ENCODE measurements at regions not wholly inside any gene's neighbourhood (a gene's known extent, or its start where the extent isn't known, plus 50 kb on each side); places are given as distances from the start of the nearest gene placed in this dataset.

GRCh38 chr4:34643476-34643875, 1600.8 kb downstream of the ARAP2 start:
- Histone ChIP-seq H3K27ac (ENCODE audit: low read length) (no peak overlapping the region), H3K36me3 (ENCODE audit: control insufficient read depth in 2 of 2, extremely low read depth in 1 of 2, insufficient read depth in 1 of 2, low read length in 1 of 2) (no peaks in the 10 kb centered on the region), H3K9me3 (no peaks in the 10 kb centered on the region), H3K4me3 (ENCODE audit: control insufficient read depth in 1 of 2, extremely low read depth in 1 of 2, low read length in 1 of 2) (no peak overlapping the region), H3K4me1 (ENCODE audit: control insufficient read depth in 1 of 2, extremely low read depth in 1 of 2, insufficient read depth in 2 of 2, low read length in 2 of 2) (no peaks in the 10 kb centered on the region), H3K27me3 (replicated peaks in 1 of 2; ENCODE audit: control insufficient read depth in 2 of 2, extremely low read depth in 1 of 2, insufficient read depth in 2 of 2, low read length in 1 of 2) (no peaks in the 10 kb centered on the region)
- Mint-ChIP-seq H3K9me3 (peaks cover 18 to 37% (median 25%) of the 10 kb centered on the region in 3 donors), H3K4me1 (no peaks in the 10 kb centered on the region), H3K36me3 (no peaks in the 10 kb centered on the region), H3K4me3 (no peak overlapping the region), H3K27ac (no peak overlapping the region), H3K27me3 (no peaks in the 10 kb centered on the region)
- ChIA-PET POLR2A (no interaction called here), CTCF (no interaction called here)
- no CpG with 5 or more reads among the region's 1 CpG for WGBS (ENCODE audit: insufficient coverage)
- ATAC-seq (replicated peaks in 1 of 4) (no peak), DNase-seq (no peak)

DNA sequence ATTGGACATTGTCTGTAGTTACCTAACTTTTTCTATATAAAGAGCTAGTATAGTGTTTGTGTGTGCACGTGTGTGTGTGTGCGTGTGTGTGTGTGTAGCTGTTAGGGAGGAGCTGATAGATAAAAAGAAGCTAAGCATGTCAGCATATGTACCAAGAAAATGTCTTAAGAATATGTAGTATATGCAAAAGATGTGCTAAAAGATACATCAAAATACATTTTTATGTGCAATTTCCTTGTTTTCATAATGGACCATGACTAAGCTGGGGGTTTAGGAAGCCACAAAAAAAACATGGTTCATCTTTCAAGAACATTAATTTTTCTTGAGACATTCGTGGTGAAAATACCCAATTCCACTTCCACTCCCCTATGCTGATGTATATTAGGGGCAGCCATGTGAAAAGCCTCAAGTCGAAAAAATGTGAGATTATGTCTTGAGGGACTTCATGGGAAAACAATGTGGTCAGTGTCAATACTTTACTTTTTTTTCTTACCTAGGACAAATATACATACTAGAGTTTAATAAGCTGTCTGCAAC, 1599.7 kb downstream of the ARAP2 start:
- CTCF ChIA-PET: no interaction called here
- Histone ChIP-seq H3K4me3 (ENCODE audit: control insufficient read depth in 1 of 2, extremely low read depth in 1 of 2, low read length in 1 of 2) (no peak overlapping the region), H3K4me1 (ENCODE audit: control insufficient read depth in 1 of 2, extremely low read depth in 1 of 2, insufficient read depth in 2 of 2, low read length in 2 of 2) (no peaks in the 10 kb centered on the region), H3K27me3 (replicated peaks in 1 of 2; ENCODE audit: control insufficient read depth in 2 of 2, extremely low read depth in 1 of 2, insufficient read depth in 2 of 2, low read length in 1 of 2) (no peaks in the 10 kb centered on the region), H3K9me3 (no peaks in the 10 kb centered on the region), H3K27ac (ENCODE audit: low read length) (no peak overlapping the region), H3K36me3 (ENCODE audit: control insufficient read depth in 2 of 2, extremely low read depth in 1 of 2, insufficient read depth in 1 of 2, low read length in 1 of 2) (no peaks in the 10 kb centered on the region)
- H3K4me1 Mint-ChIP-seq: no peaks in the 10 kb centered on the region
- ATAC-seq (replicated peaks in 1 of 4): no peak
- no peak for DNase-seq
- no peak overlapping the region for H3K4me3 Mint-ChIP-seq
- no peaks in the 10 kb centered on the region for H3K27me3 Mint-ChIP-seq
- H3K9me3 Mint-ChIP-seq: peaks cover 13 to 38% (median 25%) of the 10 kb centered on the region in 3 donors
- H3K36me3 Mint-ChIP-seq: no peaks in the 10 kb centered on the region
- WGBS (ENCODE audit: insufficient coverage): no CpG with 5 or more reads among the region's 4 CpGs
- H3K27ac Mint-ChIP-seq: no peak overlapping the region
- POLR2A ChIA-PET: no interaction called here

DNA sequence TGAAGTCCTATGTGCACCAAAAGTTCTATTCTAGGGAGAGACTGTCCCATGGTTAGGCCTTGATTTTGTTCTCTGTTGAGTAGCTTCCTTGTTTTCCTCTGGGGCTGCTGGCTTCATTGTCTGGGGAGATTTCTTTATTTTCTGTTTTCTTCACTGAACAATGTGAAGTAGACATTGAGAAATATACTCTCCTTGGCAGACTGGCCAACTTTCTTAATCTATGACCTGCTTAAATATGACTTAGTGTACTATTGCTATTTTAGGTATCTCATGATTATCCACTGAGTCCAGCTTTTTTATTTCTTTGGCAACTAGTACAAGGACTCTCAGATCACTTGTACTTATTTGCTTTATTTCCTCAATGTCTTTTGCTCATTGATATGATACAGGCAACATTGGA, 1594.6 kb downstream of the ARAP2 start:
- no peak overlapping the region for H3K27ac ChIP-seq (ENCODE audit: low read length)
- POLR2A ChIA-PET: interaction anchor here in 1 of 2 donors (0.7 kb wide), 1 partner anchor 296 kb away, joined by 7 read pairs; no protein-coding TSS in a partner anchor
- no peak overlapping the region for H3K4me3 Mint-ChIP-seq
- no peak for DNase-seq
- H3K36me3 ChIP-seq (ENCODE audit: control insufficient read depth in 2 of 2, extremely low read depth in 1 of 2, insufficient read depth in 1 of 2, low read length in 1 of 2): no peaks in the 10 kb centered on the region
- H3K9me3 ChIP-seq: no peaks in the 10 kb centered on the region
- no peaks in the 10 kb centered on the region for H3K4me1 ChIP-seq (ENCODE audit: control insufficient read depth in 1 of 2, extremely low read depth in 1 of 2, insufficient read depth in 2 of 2, low read length in 2 of 2)
- H3K27ac Mint-ChIP-seq: no peak overlapping the region
- CTCF ChIA-PET: no interaction called here
- no peaks in the 10 kb centered on the region for H3K36me3 Mint-ChIP-seq
- H3K4me1 Mint-ChIP-seq: no peaks in the 10 kb centered on the region
- H3K27me3 ChIP-seq (replicated peaks in 1 of 2; ENCODE audit: control insufficient read depth in 2 of 2, extremely low read depth in 1 of 2, insufficient read depth in 2 of 2, low read length in 1 of 2): no peaks in the 10 kb centered on the region
- no peak overlapping the region for H3K4me3 ChIP-seq (ENCODE audit: control insufficient read depth in 1 of 2, extremely low read depth in 1 of 2, low read length in 1 of 2)
- no peak for ATAC-seq (replicated peaks in 1 of 4)
- H3K9me3 Mint-ChIP-seq: peaks cover 6 to 22% (median 9%) of the 10 kb centered on the region in 3 donors
- H3K27me3 Mint-ChIP-seq: no peaks in the 10 kb centered on the region

DNA sequence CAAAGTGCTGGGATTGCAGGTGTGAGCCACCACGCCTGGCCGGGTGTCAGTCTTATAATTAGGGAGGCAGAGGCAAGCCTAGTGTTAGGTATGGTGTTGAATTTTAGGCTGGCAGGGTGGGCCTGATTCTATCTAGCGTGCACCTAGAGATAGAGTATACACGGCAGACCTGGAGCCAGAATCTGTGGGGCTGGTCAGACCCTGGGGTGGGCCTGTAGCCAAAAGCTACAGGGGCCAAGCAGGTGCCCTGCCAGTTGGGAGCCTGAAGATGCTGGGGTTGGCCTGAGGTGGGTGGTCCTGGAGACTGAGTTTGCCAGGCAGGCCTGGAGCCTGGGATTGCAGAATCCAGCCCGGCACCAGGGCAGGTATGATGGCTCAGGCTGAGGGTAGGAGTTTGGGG, 1580.3 kb downstream of the ARAP2 start:
- Histone ChIP-seq H3K27me3 (replicated peaks in 1 of 2; ENCODE audit: control insufficient read depth in 2 of 2, extremely low read depth in 1 of 2, insufficient read depth in 2 of 2, low read length in 1 of 2) (no peaks in the 10 kb centered on the region), H3K36me3 (ENCODE audit: control insufficient read depth in 2 of 2, extremely low read depth in 1 of 2, insufficient read depth in 1 of 2, low read length in 1 of 2) (no peaks in the 10 kb centered on the region), H3K4me3 (ENCODE audit: control insufficient read depth in 1 of 2, extremely low read depth in 1 of 2, low read length in 1 of 2) (no peak overlapping the region), H3K27ac (ENCODE audit: low read length) (no peak overlapping the region), H3K9me3 (no peaks in the 10 kb centered on the region), H3K4me1 (ENCODE audit: control insufficient read depth in 1 of 2, extremely low read depth in 1 of 2, insufficient read depth in 2 of 2, low read length in 2 of 2) (no peaks in the 10 kb centered on the region)
- 76% methylated on average over 5 of the region's 5 CpGs for WGBS (ENCODE audit: insufficient coverage)
- H3K36me3 Mint-ChIP-seq: no peaks in the 10 kb centered on the region
- ATAC-seq (replicated peaks in 1 of 4): no peak
- ChIA-PET POLR2A (no interaction called here), CTCF (no interaction called here)
- H3K27ac Mint-ChIP-seq: no peak overlapping the region
- no peak overlapping the region for H3K4me3 Mint-ChIP-seq
- DNase-seq: no peak
- H3K9me3 Mint-ChIP-seq: peaks cover 1 to 23% (median 5%) of the 10 kb centered on the region in 3 donors
- H3K4me1 Mint-ChIP-seq: no peaks in the 10 kb centered on the region
- no peaks in the 10 kb centered on the region for H3K27me3 Mint-ChIP-seq

- H3K27me3 Mint-ChIP-seq: no peaks in the 10 kb centered on the region
- ATAC-seq (replicated peaks in 1 of 4): no peak
- H3K4me3 Mint-ChIP-seq: no peak overlapping the region
- Histone ChIP-seq H3K4me3 (ENCODE audit: control insufficient read depth in 1 of 2, extremely low read depth in 1 of 2, low read length in 1 of 2) (no peak overlapping the region), H3K36me3 (ENCODE audit: control insufficient read depth in 2 of 2, extremely low read depth in 1 of 2, insufficient read depth in 1 of 2, low read length in 1 of 2) (no peaks in the 10 kb centered on the region), H3K27me3 (replicated peaks in 1 of 2; ENCODE audit: control insufficient read depth in 2 of 2, extremely low read depth in 1 of 2, insufficient read depth in 2 of 2, low read length in 1 of 2) (no peaks in the 10 kb centered on the region), H3K9me3 (no peaks in the 10 kb centered on the region), H3K27ac (ENCODE audit: low read length) (no peak overlapping the region), H3K4me1 (ENCODE audit: control insufficient read depth in 1 of 2, extremely low read depth in 1 of 2, insufficient read depth in 2 of 2, low read length in 2 of 2) (no peaks in the 10 kb centered on the region)
- no peak overlapping the region for H3K27ac Mint-ChIP-seq
- no peaks in the 10 kb centered on the region for H3K4me1 Mint-ChIP-seq
- no peaks in the 10 kb centered on the region for H3K36me3 Mint-ChIP-seq
- POLR2A ChIA-PET: interaction anchor here in 1 of 2 donors (0.9 kb wide), 1 partner anchor 203 kb away, joined by 5 read pairs; no protein-coding TSS in a partner anchor
- CTCF ChIA-PET: no interaction called here
- no peak for DNase-seq
- WGBS (ENCODE audit: insufficient coverage): no CpG with 5 or more reads among the region's 1 CpG
- H3K9me3 Mint-ChIP-seq: peaks cover 12 to 30% (median 16%) of the 10 kb centered on the region in 3 donors
Observed at GRCh38 chr4:34676400-34676799, 1567.9 kb downstream of the ARAP2 start.

- no peak overlapping the region for H3K27ac ChIP-seq (ENCODE audit: low read length)
- Mint-ChIP-seq H3K4me1 (no peaks in the 10 kb centered on the region), H3K36me3 (no peaks in the 10 kb centered on the region), H3K9me3 (peaks cover 3 to 27% (median 15%) of the 10 kb centered on the region in 3 donors), H3K27ac (no peak overlapping the region), H3K27me3 (no peaks in the 10 kb centered on the region), H3K4me3 (no peak overlapping the region)
- no peaks in the 10 kb centered on the region for H3K9me3 ChIP-seq
- WGBS (ENCODE audit: insufficient coverage): 93% methylated on average over 2 of the region's 3 CpGs
- no peaks in the 10 kb centered on the region for H3K4me1 ChIP-seq (ENCODE audit: control insufficient read depth in 1 of 2, extremely low read depth in 1 of 2, insufficient read depth in 2 of 2, low read length in 2 of 2)
- ATAC-seq (replicated peaks in 1 of 4): no peak
- POLR2A ChIA-PET: no interaction called here
- no peak overlapping the region for H3K4me3 ChIP-seq (ENCODE audit: control insufficient read depth in 1 of 2, extremely low read depth in 1 of 2, low read length in 1 of 2)
- DNase-seq: no peak
- H3K27me3 ChIP-seq (replicated peaks in 1 of 2; ENCODE audit: control insufficient read depth in 2 of 2, extremely low read depth in 1 of 2, insufficient read depth in 2 of 2, low read length in 1 of 2): no peaks in the 10 kb centered on the region
- CTCF ChIA-PET: no interaction called here
- no peaks in the 10 kb centered on the region for H3K36me3 ChIP-seq (ENCODE audit: control insufficient read depth in 2 of 2, extremely low read depth in 1 of 2, insufficient read depth in 1 of 2, low read length in 1 of 2)
Observed at GRCh38 chr4:34678431-34678830, 1565.9 kb downstream of the ARAP2 start.

- peaks cover 7 to 31% (median 15%) of the 10 kb centered on the region in 3 donors for H3K9me3 Mint-ChIP-seq
- H3K4me3 ChIP-seq (ENCODE audit: control insufficient read depth in 1 of 2, extremely low read depth in 1 of 2, low read length in 1 of 2): no peak overlapping the region
- no peaks in the 10 kb centered on the region for H3K36me3 Mint-ChIP-seq
- H3K27ac ChIP-seq (ENCODE audit: low read length): no peak overlapping the region
- H3K27me3 ChIP-seq (replicated peaks in 1 of 2; ENCODE audit: control insufficient read depth in 2 of 2, extremely low read depth in 1 of 2, insufficient read depth in 2 of 2, low read length in 1 of 2): no peaks in the 10 kb centered on the region
- 92% methylated on average over 4 of the region's 7 CpGs for WGBS (ENCODE audit: insufficient coverage)
- no peaks in the 10 kb centered on the region for H3K9me3 ChIP-seq
- DNase-seq (no peak), ATAC-seq (replicated peaks in 1 of 4) (no peak)
- H3K4me1 ChIP-seq (ENCODE audit: control insufficient read depth in 1 of 2, extremely low read depth in 1 of 2, insufficient read depth in 2 of 2, low read length in 2 of 2): no peaks in the 10 kb centered on the region
- no peak overlapping the region for H3K27ac Mint-ChIP-seq
- H3K27me3 Mint-ChIP-seq: no peaks in the 10 kb centered on the region
- ChIA-PET CTCF (no interaction called here), POLR2A (no interaction called here)
- no peak overlapping the region for H3K4me3 Mint-ChIP-seq
- H3K36me3 ChIP-seq (ENCODE audit: control insufficient read depth in 2 of 2, extremely low read depth in 1 of 2, insufficient read depth in 1 of 2, low read length in 1 of 2): no peaks in the 10 kb centered on the region
- H3K4me1 Mint-ChIP-seq: no peaks in the 10 kb centered on the region
Observed at GRCh38 chr4:34679228-34679627, 1565.1 kb downstream of the ARAP2 start.
